Suprapubic skin (tissue), 4 donors: ENCODE measurements at regions not wholly inside any gene's neighbourhood (a gene's known extent, or its start where the extent isn't known, plus 50 kb on each side); places are given as distances from the start of the nearest gene placed in this dataset.

Source experiments
- DNase-seq, 2 donors: peaks; one replicate each; pipeline ENCODE4 v3.0.0-alpha.2; 2019; ENCODE audit warnings: low spot score in 2 of 2
- H3K27ac ChIP-seq: fragments of 200-600 bp; sonication (generic); one replicate; pipeline ENCODE4 v1.5.1; 2019
- H3K27me3 ChIP-seq: fragments of 200-600 bp; sonication (generic); one replicate; pipeline ENCODE4 v1.5.1; 2019
- H3K36me3 ChIP-seq: fragments of 200-600 bp; sonication (generic); one replicate; pipeline ENCODE4 v1.5.1; 2019
- H3K4me1 ChIP-seq: fragments of 200-600 bp; sonication (generic); one replicate; pipeline ENCODE4 v1.5.1; 2019
- H3K4me3 ChIP-seq: fragments of 200-600 bp; sonication (generic); one replicate; pipeline ENCODE4 v1.5.1; 2019; ENCODE audit warnings: mild to moderate bottlenecking
- H3K9me3 ChIP-seq: fragments of 200-600 bp; sonication (generic); one replicate; pipeline ENCODE4 v1.5.1; 2019
- CTCF ChIP-seq, 2 donors: fragments of 200-600 bp in 1 of 2; fragments of 450-650 bp in 1 of 2; sonication (generic) in 1 of 2; IDR thresholded peaks; one replicate each; pipeline ENCODE4 v1.5.1; 2016 to 2019; ENCODE audit warnings: antibody characterized with exemption in 2 of 2, mild to moderate bottlenecking in 1 of 2, moderate library complexity in 1 of 2
- EP300 ChIP-seq: sonication (generic); formaldehyde crosslinking; IDR thresholded peaks from one replicate; pipeline ENCODE4 v1.6.1; 2017; ENCODE audit warnings: antibody characterized with exemption
- POLR2A ChIP-seq, 2 donors: fragments of 450-650 bp; IDR thresholded peaks; one replicate each; pipeline ENCODE4 v1.6.1; 2017; ENCODE audit warnings: antibody characterized with exemption in 2 of 2, mild to moderate bottlenecking in 2 of 2, moderate library complexity in 2 of 2
- POLR2AphosphoS5 ChIP-seq, 3 donors: sonication (generic); formaldehyde crosslinking; IDR thresholded peaks; one replicate each; pipeline ENCODE4 v1.6.1; 2017; ENCODE audit warnings: antibody characterized with exemption in 3 of 3
- WGBS: methylation state at CpG from one replicate; pipeline ENCODE4 v1.1.5; 2018; 5-methylcytosine and 5-hydroxymethylcytosine counted together

- no peaks in the 10 kb centered on the region for H3K27me3 ChIP-seq
- no peaks in the 10 kb centered on the region for H3K9me3 ChIP-seq
- H3K27ac ChIP-seq = no peak overlapping the region
- no peak for TF ChIP-seq POLR2A (IDR thresholded peaks at IDR 0.05)
- TF ChIP-seq EP300 = no peak
- no peak for TF ChIP-seq CTCF (IDR thresholded peaks at IDR 0.05)
- no peak for TF ChIP-seq POLR2AphosphoS5 (IDR thresholded peaks at IDR 0.05)
- H3K4me3 ChIP-seq = no peak overlapping the region
- H3K4me1 ChIP-seq = no peaks in the 10 kb centered on the region
- DNase-seq = no peak
- no peaks in the 10 kb centered on the region for H3K36me3 ChIP-seq
- 38% methylated on average over 5 of the region's 5 CpGs for WGBS
Observed at GRCh38 chr20:12593342-12593873, 415.4 kb upstream of the SPTLC3 start.

- no peak overlapping the region for H3K27ac ChIP-seq
- DNase-seq = no peak
- 30% methylated on average over 2 of the region's 2 CpGs for WGBS
- no peaks in the 10 kb centered on the region for H3K36me3 ChIP-seq
- no peak overlapping the region for H3K4me3 ChIP-seq
- no peak for TF ChIP-seq EP300
- TF ChIP-seq CTCF (IDR thresholded peaks at IDR 0.05) = no peak
- TF ChIP-seq POLR2A (IDR thresholded peaks at IDR 0.05) = no peak
- no peak for TF ChIP-seq POLR2AphosphoS5 (IDR thresholded peaks at IDR 0.05)
- no peaks in the 10 kb centered on the region for H3K4me1 ChIP-seq
- H3K9me3 ChIP-seq = no peaks in the 10 kb centered on the region
- H3K27me3 ChIP-seq = no peaks in the 10 kb centered on the region
Observed at GRCh38 chr20:12594410-12595088, 414.2 kb upstream of the SPTLC3 start.

- H3K4me1 ChIP-seq = no peaks in the 10 kb centered on the region
Observed at GRCh38 chr20:12595841-12596240, 412.9 kb upstream of the SPTLC3 start.

DNA sequence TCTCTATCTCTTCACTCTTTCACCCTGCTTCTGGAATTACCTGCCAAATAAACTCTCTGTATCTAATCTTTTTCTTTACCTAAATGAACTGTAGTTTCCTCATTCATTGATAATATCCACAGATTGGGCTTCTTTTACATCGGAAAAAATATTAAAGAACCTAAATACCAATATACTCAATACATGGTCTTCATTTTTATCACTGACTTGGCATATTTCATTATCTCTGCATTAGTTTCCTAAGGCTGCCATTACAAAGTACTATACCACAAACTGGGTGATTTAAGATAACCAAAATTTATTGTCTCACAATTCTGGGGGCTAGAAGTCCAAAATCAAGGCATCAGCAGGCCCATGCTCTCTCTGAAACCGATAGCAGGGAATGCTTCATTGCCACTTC is 411.9 kb upstream of the SPTLC3 start:
- Histone ChIP-seq H3K4me1 (no peaks in the 10 kb centered on the region), H3K27ac (no peak overlapping the region), H3K36me3 (no peaks in the 10 kb centered on the region), H3K27me3 (no peaks in the 10 kb centered on the region), H3K9me3 (no peaks in the 10 kb centered on the region), H3K4me3 (no peak overlapping the region)
- no peak for TF ChIP-seq CTCF (IDR thresholded peaks at IDR 0.05)
- TF ChIP-seq POLR2AphosphoS5 (IDR thresholded peaks at IDR 0.05) = no peak
- no peak for TF ChIP-seq POLR2A (IDR thresholded peaks at IDR 0.05)
- TF ChIP-seq EP300 = no peak
- DNase-seq = no peak
- WGBS = 65% methylated on average over 2 of the region's 2 CpGs

More at GRCh38 chr20:12595841-12596240, 412.9 kb upstream of the SPTLC3 start:
- H3K27me3 ChIP-seq = no peaks in the 10 kb centered on the region
- H3K27ac ChIP-seq = no peak overlapping the region
- WGBS = 78% methylated on average over 2 of the region's 2 CpGs
- no peaks in the 10 kb centered on the region for H3K36me3 ChIP-seq
- DNase-seq = no peak
- no peak for TF ChIP-seq EP300
- TF ChIP-seq POLR2AphosphoS5 (IDR thresholded peaks at IDR 0.05) = no peak
- no peak for TF ChIP-seq POLR2A (IDR thresholded peaks at IDR 0.05)
- no peak for TF ChIP-seq CTCF (IDR thresholded peaks at IDR 0.05)
- no peak overlapping the region for H3K4me3 ChIP-seq
- H3K9me3 ChIP-seq = no peaks in the 10 kb centered on the region

- DNase-seq = no peak
Observed at GRCh38 chr20:12597551-12597950, 411.2 kb upstream of the SPTLC3 start.

More at GRCh38 chr20:12597551-12597950, 411.2 kb upstream of the SPTLC3 start:
- Histone ChIP-seq H3K9me3 (no peaks in the 10 kb centered on the region), H3K27me3 (no peaks in the 10 kb centered on the region), H3K27ac (no peak overlapping the region), H3K4me1 (no peaks in the 10 kb centered on the region), H3K36me3 (no peaks in the 10 kb centered on the region), H3K4me3 (no peak overlapping the region)
- 34% methylated on average over 3 of the region's 3 CpGs for whole genome bisulfite sequencing
- TF ChIP-seq POLR2A (IDR thresholded peaks at IDR 0.05) = no peak
- TF ChIP-seq EP300 = no peak
- no peak for TF ChIP-seq POLR2AphosphoS5 (IDR thresholded peaks at IDR 0.05)
- no peak for TF ChIP-seq CTCF (IDR thresholded peaks at IDR 0.05)
